ENCODE measurements at regions not wholly inside any gene's neighbourhood (a gene's known extent, or its start where the extent isn't known, plus 50 kb on each side); places are given as distances from the start of the nearest gene placed in this dataset.
"Not testable (repeated sequence)": the region's sequence is repeated elsewhere in the genome, so short reads cannot be mapped to it uniquely, and the experiment has no call there.

DNA sequence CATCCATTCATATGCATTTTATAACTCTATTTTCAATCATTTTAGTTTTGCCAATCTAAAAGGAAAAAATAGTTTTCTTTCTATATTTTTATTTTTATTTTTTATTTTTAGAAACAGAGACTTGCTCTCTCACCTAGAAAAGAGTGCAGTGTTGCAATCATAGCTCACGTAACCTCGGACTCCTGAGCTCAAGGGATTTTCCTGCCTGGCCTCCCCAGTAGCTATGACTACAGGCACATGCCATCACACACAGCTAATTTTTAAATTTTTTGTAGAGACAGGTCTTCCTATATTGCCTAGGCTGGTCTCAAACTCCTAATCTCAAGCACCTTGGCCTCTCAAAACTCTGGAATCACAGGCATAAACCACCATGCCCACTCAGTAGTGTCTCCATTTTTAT, 125.5 kb upstream of the XIRP2 start:
- no peaks in the 10 kb centered on the region for H3K36me3 ChIP-seq (replicated peaks in 1 of 2)
- no peaks in the 10 kb centered on the region for H3K27me3 ChIP-seq
- no peaks in the 10 kb centered on the region for H3K9me3 ChIP-seq (replicated peaks in 1 of 3)
- no peak overlapping the region for H3K4me3 ChIP-seq
- no peak for DNase-seq
- TF ChIP-seq, protein P1, sequence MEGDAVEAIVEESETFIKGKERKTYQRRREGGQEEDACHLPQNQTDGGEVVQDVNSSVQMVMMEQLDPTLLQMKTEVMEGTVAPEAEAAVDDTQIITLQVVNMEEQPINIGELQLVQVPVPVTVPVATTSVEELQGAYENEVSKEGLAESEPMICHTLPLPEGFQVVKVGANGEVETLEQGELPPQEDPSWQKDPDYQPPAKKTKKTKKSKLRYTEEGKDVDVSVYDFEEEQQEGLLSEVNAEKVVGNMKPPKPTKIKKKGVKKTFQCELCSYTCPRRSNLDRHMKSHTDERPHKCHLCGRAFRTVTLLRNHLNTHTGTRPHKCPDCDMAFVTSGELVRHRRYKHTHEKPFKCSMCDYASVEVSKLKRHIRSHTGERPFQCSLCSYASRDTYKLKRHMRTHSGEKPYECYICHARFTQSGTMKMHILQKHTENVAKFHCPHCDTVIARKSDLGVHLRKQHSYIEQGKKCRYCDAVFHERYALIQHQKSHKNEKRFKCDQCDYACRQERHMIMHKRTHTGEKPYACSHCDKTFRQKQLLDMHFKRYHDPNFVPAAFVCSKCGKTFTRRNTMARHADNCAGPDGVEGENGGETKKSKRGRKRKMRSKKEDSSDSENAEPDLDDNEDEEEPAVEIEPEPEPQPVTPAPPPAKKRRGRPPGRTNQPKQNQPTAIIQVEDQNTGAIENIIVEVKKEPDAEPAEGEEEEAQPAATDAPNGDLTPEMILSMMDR (IDR thresholded peaks at IDR 0.05), result no peak
- no peak for TF ChIP-seq POLR2A (IDR thresholded peaks at IDR 0.05)
- no peak overlapping the region for H3K27ac ChIP-seq
- WGBS, 4 donors, result 74 to 87% (median 84%) methylated on average over 2 of the region's 2 CpGs
- intact Hi-C loops (cut with DNase I), result no loop called here
- no peaks in the 10 kb centered on the region for H3K4me1 ChIP-seq (replicated peaks in 1 of 2)

DNA sequence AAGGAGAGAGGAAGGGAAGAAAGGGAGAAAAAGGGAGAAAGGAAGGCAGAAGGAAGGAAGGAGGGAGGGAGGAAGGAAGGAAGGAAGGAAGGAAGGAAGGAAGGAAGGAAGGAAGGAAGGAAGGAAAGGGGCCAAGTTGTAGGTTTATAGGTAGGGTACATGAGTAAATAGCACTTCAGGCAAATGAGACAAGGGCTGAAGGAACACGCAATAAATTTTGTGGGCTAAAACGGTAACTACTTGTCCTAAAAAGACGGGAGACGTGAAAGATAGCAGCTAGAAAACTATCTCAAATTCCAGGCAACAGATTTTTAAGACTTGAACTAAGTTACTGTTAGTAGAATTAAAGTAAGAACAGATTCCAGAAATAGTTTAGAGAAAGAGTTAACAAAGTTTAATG, 129.3 kb upstream of the XIRP2 start:
- DNase-seq, result no peak
- no peak overlapping the region for H3K4me3 ChIP-seq
- no peaks in the 10 kb centered on the region for H3K27me3 ChIP-seq
- no peak overlapping the region for H3K27ac ChIP-seq
- WGBS, 4 donors, result 72 to 81% (median 74%) methylated on average over 4 of the region's 4 CpGs
- H3K36me3 ChIP-seq (replicated peaks in 1 of 2), result no peaks in the 10 kb centered on the region
- no peak for TF ChIP-seq POLR2A (IDR thresholded peaks at IDR 0.05)
- TF ChIP-seq, protein P1 (IDR thresholded peaks at IDR 0.05), result no peak
- no peaks in the 10 kb centered on the region for H3K4me1 ChIP-seq (replicated peaks in 1 of 2)
- intact Hi-C loops (cut with DNase I), result no loop called here
- H3K9me3 ChIP-seq (replicated peaks in 1 of 3), result no peaks in the 10 kb centered on the region

DNA sequence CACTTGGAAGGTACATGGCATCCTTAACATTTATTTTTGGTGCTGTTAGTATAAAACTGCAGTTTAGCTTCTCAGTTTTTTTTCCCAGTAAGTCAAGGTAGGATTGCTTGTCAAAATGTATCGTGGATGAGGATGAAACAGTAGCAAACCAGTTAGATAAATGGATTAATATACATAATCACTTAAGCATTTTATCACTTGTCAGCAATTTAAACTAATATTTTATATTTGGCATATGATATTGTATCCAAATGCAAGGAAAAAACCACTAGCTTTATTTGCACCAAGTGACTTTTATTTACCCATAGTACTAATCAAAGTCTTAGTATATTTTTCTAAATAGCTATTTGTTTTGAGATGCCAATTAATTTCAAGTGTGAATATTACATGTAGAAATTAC, 137.7 kb upstream of the XIRP2 start:
- intact Hi-C loops (cut with DNase I), result no loop called here
- no peaks in the 10 kb centered on the region for H3K27me3 ChIP-seq
- no peak overlapping the region for H3K4me3 ChIP-seq
- no peaks in the 10 kb centered on the region for H3K4me1 ChIP-seq (replicated peaks in 1 of 2)
- no peaks in the 10 kb centered on the region for H3K36me3 ChIP-seq (replicated peaks in 1 of 2)
- 0 to 28% (median 1%) methylated on average over 1 of the region's 1 CpG for WGBS, 4 donors
- DNase-seq, result no peak
- TF ChIP-seq POLR2A (IDR thresholded peaks at IDR 0.05), result no peak
- TF ChIP-seq, protein P1 (IDR thresholded peaks at IDR 0.05), result no peak
- peaks cover 0 to 3% (median 0%) of the 10 kb centered on the region in 3 donors for H3K9me3 ChIP-seq (replicated peaks in 1 of 3)
- H3K27ac ChIP-seq, result no peak overlapping the region

DNA sequence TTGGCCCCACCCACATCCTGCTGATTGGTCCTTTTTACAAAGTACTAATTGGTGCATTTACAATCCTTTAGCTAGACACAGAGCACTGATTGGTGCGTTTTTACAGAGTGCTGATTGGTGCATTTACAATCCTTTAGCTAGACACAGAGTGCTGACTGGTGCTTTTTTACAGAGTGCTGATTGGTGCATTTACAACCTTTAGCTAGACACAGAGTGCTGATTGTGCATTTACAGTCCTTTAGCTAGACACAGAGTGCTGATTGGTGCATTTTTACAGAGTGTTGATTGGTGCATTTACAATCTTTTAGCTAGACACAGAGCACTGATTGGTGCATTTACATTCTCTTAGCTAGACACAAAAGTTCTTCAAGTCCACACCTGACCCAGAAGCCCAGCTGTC, 144.2 kb upstream of the XIRP2 start:
- H3K4me3 ChIP-seq; H3K27me3 ChIP-seq; DNase-seq; H3K27ac ChIP-seq; H3K4me1 ChIP-seq (replicated peaks in 1 of 2); H3K36me3 ChIP-seq (replicated peaks in 1 of 2); intact Hi-C loops (cut with DNase I): not testable (repeated sequence)
- peaks cover 0 to 28% (median 0%) of the 10 kb centered on the region in 3 donors for H3K9me3 ChIP-seq (replicated peaks in 1 of 3)
- 64 to 81% (median 71%) methylated on average over 1 of the region's 1 CpG for WGBS, 4 donors

DNA sequence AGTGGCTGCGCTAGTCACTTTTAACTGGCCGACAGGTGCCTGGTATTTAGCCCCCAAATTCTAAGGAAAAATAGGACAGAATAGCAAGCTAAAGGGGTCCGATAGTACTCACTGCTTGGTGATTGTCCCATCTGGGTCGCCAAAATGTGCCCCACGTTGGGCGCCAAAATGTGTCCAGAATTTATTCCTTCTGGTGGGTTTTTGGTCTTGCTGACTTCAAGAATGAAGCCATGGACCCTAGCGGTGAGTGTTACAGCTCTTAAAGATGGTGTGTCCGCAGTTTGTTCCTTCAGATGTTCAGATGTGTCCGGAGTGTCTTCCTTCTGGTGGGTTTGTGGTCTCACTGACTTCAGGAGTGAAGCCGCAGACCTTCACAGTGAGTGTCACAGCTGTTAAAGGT, 144.8 kb upstream of the XIRP2 start:
- 86 to 91% (median 89%) methylated on average over 9 to 10 of the region's 10 CpGs for WGBS, 4 donors

More for the DNA sequence above, 144.8 kb upstream of the XIRP2 start:
- peaks cover 0 to 28% (median 0%) of the 10 kb centered on the region in 3 donors for H3K9me3 ChIP-seq (replicated peaks in 1 of 3)
- H3K36me3 ChIP-seq (replicated peaks in 1 of 2); H3K27me3 ChIP-seq; H3K4me3 ChIP-seq; H3K27ac ChIP-seq; DNase-seq; H3K4me1 ChIP-seq (replicated peaks in 1 of 2); intact Hi-C loops (cut with DNase I): not testable (repeated sequence)
